ENCODE measurements at regions not wholly inside any gene's neighbourhood (a gene's known extent, or its start where the extent isn't known, plus 50 kb on each side); places are given as distances from the start of the nearest gene placed in this dataset.

- TF ChIP-seq EZH2phosphoT487 (IDR thresholded peaks at IDR 0.05; ENCODE audit: low read depth) (no peak), CTCF (IDR thresholded peaks at IDR 0.05; ENCODE audit: low read depth, low read length) (no peak)
- no peaks in the 10 kb centered on the region for H3K36me3 ChIP-seq (replicated peaks; ENCODE audit: low read depth, low read length)
- no peaks in the 10 kb centered on the region for H4K20me1 ChIP-seq (ENCODE audit: insufficient read depth, low read length)
- H3K4me3 ChIP-seq (ENCODE audit: low read length), result no peak overlapping the region
- H3K9ac ChIP-seq (ENCODE audit: low read length), result no peak overlapping the region
- no peaks in the 10 kb centered on the region for H3K27me3 ChIP-seq (ENCODE audit: low read depth, low read length)
- H3K4me2 ChIP-seq (ENCODE audit: low read length), result no peak overlapping the region
- H3K4me1 ChIP-seq (ENCODE audit: low read length), result no peaks in the 10 kb centered on the region
- H2AFZ ChIP-seq (ENCODE audit: low read depth, low read length), result no peak overlapping the region
- H3K79me2 ChIP-seq (ENCODE audit: low read length), result no peaks in the 10 kb centered on the region
- H3K27ac ChIP-seq (ENCODE audit: low read length), result no peak overlapping the region
- H3K9me3 ChIP-seq (ENCODE audit: insufficient read depth, low read length), result no peaks in the 10 kb centered on the region
Measured at GRCh38 chr2:114231921-114232320, 210.5 kb upstream of the DPP10 start.

- Histone ChIP-seq H3K27ac (ENCODE audit: low read length) (no peak overlapping the region), H3K36me3 (replicated peaks; ENCODE audit: low read depth, low read length) (no peaks in the 10 kb centered on the region), H2AFZ (ENCODE audit: low read depth, low read length) (no peak overlapping the region), H3K4me3 (ENCODE audit: low read length) (no peak overlapping the region), H3K27me3 (ENCODE audit: low read depth, low read length) (no peaks in the 10 kb centered on the region), H4K20me1 (ENCODE audit: insufficient read depth, low read length) (no peaks in the 10 kb centered on the region), H3K9me3 (ENCODE audit: insufficient read depth, low read length) (no peaks in the 10 kb centered on the region), H3K4me2 (ENCODE audit: low read length) (no peak overlapping the region), H3K79me2 (ENCODE audit: low read length) (no peaks in the 10 kb centered on the region), H3K4me1 (ENCODE audit: low read length) (no peaks in the 10 kb centered on the region), H3K9ac (ENCODE audit: low read length) (no peak overlapping the region)
- TF ChIP-seq CTCF (IDR thresholded peaks at IDR 0.05; ENCODE audit: low read depth, low read length) (no peak), EZH2phosphoT487 (IDR thresholded peaks at IDR 0.05; ENCODE audit: low read depth) (no peak)
Measured at GRCh38 chr2:114237331-114237730, 205.1 kb upstream of the DPP10 start.

GRCh38 chr2:114238910-114239559 is 203.4 kb upstream of the DPP10 start:
- Histone ChIP-seq H3K27me3 (ENCODE audit: low read depth, low read length) (no peaks in the 10 kb centered on the region), H3K36me3 (replicated peaks; ENCODE audit: low read depth, low read length) (no peaks in the 10 kb centered on the region), H3K79me2 (ENCODE audit: low read length) (no peaks in the 10 kb centered on the region), H3K9ac (ENCODE audit: low read length) (no peak overlapping the region), H3K9me3 (ENCODE audit: insufficient read depth, low read length) (no peaks in the 10 kb centered on the region), H3K27ac (ENCODE audit: low read length) (no peak overlapping the region), H3K4me1 (ENCODE audit: low read length) (no peaks in the 10 kb centered on the region), H4K20me1 (ENCODE audit: insufficient read depth, low read length) (no peaks in the 10 kb centered on the region), H2AFZ (ENCODE audit: low read depth, low read length) (no peak overlapping the region), H3K4me2 (ENCODE audit: low read length) (no peak overlapping the region), H3K4me3 (ENCODE audit: low read length) (no peak overlapping the region)
- TF ChIP-seq EZH2phosphoT487 (IDR thresholded peaks at IDR 0.05; ENCODE audit: low read depth), result no peak
- TF ChIP-seq CTCF (IDR thresholded peaks at IDR 0.05; ENCODE audit: low read depth, low read length), result no peak

GRCh38 chr2:114248648-114249047 is 193.8 kb upstream of the DPP10 start:
- Histone ChIP-seq H4K20me1 (ENCODE audit: insufficient read depth, low read length) (no peaks in the 10 kb centered on the region), H3K9me3 (ENCODE audit: insufficient read depth, low read length) (no peaks in the 10 kb centered on the region), H3K36me3 (replicated peaks; ENCODE audit: low read depth, low read length) (no peaks in the 10 kb centered on the region), H3K4me1 (ENCODE audit: low read length) (no peaks in the 10 kb centered on the region), H2AFZ (ENCODE audit: low read depth, low read length) (no peak overlapping the region), H3K27ac (ENCODE audit: low read length) (no peak overlapping the region), H3K27me3 (ENCODE audit: low read depth, low read length) (no peaks in the 10 kb centered on the region), H3K4me2 (ENCODE audit: low read length) (no peak overlapping the region), H3K79me2 (ENCODE audit: low read length) (no peaks in the 10 kb centered on the region), H3K9ac (ENCODE audit: low read length) (no peak overlapping the region), H3K4me3 (ENCODE audit: low read length) (no peak overlapping the region)
- TF ChIP-seq CTCF (IDR thresholded peaks at IDR 0.05; ENCODE audit: low read depth, low read length) (no peak), EZH2phosphoT487 (IDR thresholded peaks at IDR 0.05; ENCODE audit: low read depth) (no peak)

Data from OCI-LY3 (cell line).